ENCODE measurements at regions not wholly inside any gene's neighbourhood (a gene's known extent, or its start where the extent isn't known, plus 50 kb on each side); places are given as distances from the start of the nearest gene placed in this dataset.
"Not testable (repeated sequence)": the region's sequence is repeated elsewhere in the genome, so short reads cannot be mapped to it uniquely, and the experiment has no call there.

- no peak for DNase-seq
- no peaks in the 10 kb centered on the region for H3K36me3 Mint-ChIP-seq (ENCODE audit: low read depth)
- peaks cover 5% of the 10 kb centered on the region for H3K27me3 Mint-ChIP-seq
- H3K27ac Mint-ChIP-seq, result no peak overlapping the region
- H3K4me3 Mint-ChIP-seq, result no peak overlapping the region
- ATAC-seq, result no peak
- no peaks in the 10 kb centered on the region for H3K9me3 ChIP-seq (ENCODE audit: control insufficient read depth, low read length, poor library complexity, severe bottlenecking)
- H3K4me1 Mint-ChIP-seq, result no peaks in the 10 kb centered on the region
These were observed 138.4 kb upstream of the PELI2 start for GRCh38 chr14:55979781-55980180.

- no peak for DNase-seq
- Mint-ChIP-seq H3K36me3 (ENCODE audit: low read depth) (no peaks in the 10 kb centered on the region), H3K27me3 (peaks cover 9% of the 10 kb centered on the region), H3K4me1 (no peaks in the 10 kb centered on the region), H3K27ac (no peak overlapping the region), H3K4me3 (no peak overlapping the region)
- no peaks in the 10 kb centered on the region for H3K9me3 ChIP-seq (ENCODE audit: control insufficient read depth, low read length, poor library complexity, severe bottlenecking)
- ATAC-seq, result no peak
These were observed 137.2 kb upstream of the PELI2 start for GRCh38 chr14:55980970-55981369.

GRCh38 chr14:55986069-55986468 lies 132.1 kb upstream of the PELI2 start:
- Mint-ChIP-seq H3K27me3 (peaks cover 20% of the 10 kb centered on the region), H3K4me1 (peaks cover 2% of the 10 kb centered on the region), H3K36me3 (ENCODE audit: low read depth) (no peaks in the 10 kb centered on the region), H3K4me3 (no peak overlapping the region), H3K27ac (no peak overlapping the region)
- H3K9me3 ChIP-seq (ENCODE audit: control insufficient read depth, low read length, poor library complexity, severe bottlenecking), result no peaks in the 10 kb centered on the region
- DNase-seq, result no peak
- ATAC-seq, result no peak

GRCh38 chr14:56000846-56001245 lies 117.4 kb upstream of the PELI2 start:
- Mint-ChIP-seq H3K27ac (no peak overlapping the region), H3K27me3 (peaks cover 15% of the 10 kb centered on the region), H3K36me3 (ENCODE audit: low read depth) (peaks cover 2% of the 10 kb centered on the region), H3K4me3 (no peak overlapping the region), H3K4me1 (peaks cover 12% of the 10 kb centered on the region)
- DNase-seq, result no peak
- no peak for ATAC-seq
- H3K9me3 ChIP-seq (ENCODE audit: control insufficient read depth, low read length, poor library complexity, severe bottlenecking), result no peaks in the 10 kb centered on the region

GRCh38 chr14:56002342-56002741 lies 115.9 kb upstream of the PELI2 start:
- DNase-seq (no peak), ATAC-seq (no peak)
- H3K9me3 ChIP-seq (ENCODE audit: control insufficient read depth, low read length, poor library complexity, severe bottlenecking), result no peaks in the 10 kb centered on the region
- H3K27me3 Mint-ChIP-seq, result peaks cover 18% of the 10 kb centered on the region
- peaks cover 2% of the 10 kb centered on the region for H3K36me3 Mint-ChIP-seq (ENCODE audit: low read depth)
- peaks cover 12% of the 10 kb centered on the region for H3K4me1 Mint-ChIP-seq
- H3K27ac Mint-ChIP-seq, result no peak overlapping the region
- no peak overlapping the region for H3K4me3 Mint-ChIP-seq

- peak overlapping the region; percentile 43 for H3K4me3 Mint-ChIP-seq
- H3K27me3 Mint-ChIP-seq, result peaks cover 18% of the 10 kb centered on the region
These were observed 115.2 kb upstream of the PELI2 start for GRCh38 chr14:56002876-56003625.

GRCh38 chr14:56004323-56004722 lies 113.9 kb upstream of the PELI2 start:
- Mint-ChIP-seq H3K27me3 (peaks cover 25% of the 10 kb centered on the region), H3K4me3 (no peak overlapping the region), H3K4me1 (peaks cover 12% of the 10 kb centered on the region), H3K27ac (no peak overlapping the region), H3K36me3 (ENCODE audit: low read depth) (no peaks in the 10 kb centered on the region)
- no peaks in the 10 kb centered on the region for H3K9me3 ChIP-seq (ENCODE audit: control insufficient read depth, low read length, poor library complexity, severe bottlenecking)
- DNase-seq, result no peak
- no peak for ATAC-seq

More at GRCh38 chr14:56002876-56003625, 115.2 kb upstream of the PELI2 start:
- H3K9me3 ChIP-seq (ENCODE audit: control insufficient read depth, low read length, poor library complexity, severe bottlenecking), result no peaks in the 10 kb centered on the region
- DNase-seq, result peak in 1 of 3 donors; percentile 11
- Mint-ChIP-seq H3K27ac (no peak overlapping the region), H3K4me1 (peaks cover 12% of the 10 kb centered on the region), H3K36me3 (ENCODE audit: low read depth) (peaks cover 2% of the 10 kb centered on the region)
- ATAC-seq, result peak; percentile 94

- Mint-ChIP-seq H3K4me3 (peak overlapping the region; percentile 21), H3K36me3 (ENCODE audit: low read depth) (no peaks in the 10 kb centered on the region), H3K27ac (no peak overlapping the region), H3K27me3 (peaks cover 28% of the 10 kb centered on the region), H3K4me1 (peaks cover 12% of the 10 kb centered on the region)
- no peak for DNase-seq
- no peaks in the 10 kb centered on the region for H3K9me3 ChIP-seq (ENCODE audit: control insufficient read depth, low read length, poor library complexity, severe bottlenecking)
- peak; percentile 51 for ATAC-seq
These were observed 113.4 kb upstream of the PELI2 start for GRCh38 chr14:56004786-56005185.

GRCh38 chr14:56005191-56006053 lies 112.8 kb upstream of the PELI2 start:
- H3K36me3 Mint-ChIP-seq (ENCODE audit: low read depth), result no peaks in the 10 kb centered on the region
- DNase-seq (no peak), ATAC-seq (no peak)
- H3K9me3 ChIP-seq (ENCODE audit: control insufficient read depth, low read length, poor library complexity, severe bottlenecking), result no peaks in the 10 kb centered on the region
- peaks cover 28% of the 10 kb centered on the region for H3K27me3 Mint-ChIP-seq
- no peak overlapping the region for H3K27ac Mint-ChIP-seq
- no peak overlapping the region for H3K4me3 Mint-ChIP-seq
- H3K4me1 Mint-ChIP-seq, result peaks cover 12% of the 10 kb centered on the region

GRCh38 chr14:56007491-56007890 lies 110.7 kb upstream of the PELI2 start:
- not testable (repeated sequence) for ATAC-seq; H3K27ac Mint-ChIP-seq; H3K36me3 Mint-ChIP-seq (ENCODE audit: low read depth); DNase-seq; H3K9me3 ChIP-seq (ENCODE audit: control insufficient read depth, low read length, poor library complexity, severe bottlenecking); H3K4me3 Mint-ChIP-seq
- H3K27me3 Mint-ChIP-seq, result peaks cover 38% of the 10 kb centered on the region
- H3K4me1 Mint-ChIP-seq, result peaks cover 12% of the 10 kb centered on the region

GRCh38 chr14:56008150-56008549 lies 110.1 kb upstream of the PELI2 start:
- ATAC-seq, result no peak
- peaks cover 11% of the 10 kb centered on the region for H3K4me1 Mint-ChIP-seq
- peaks cover 38% of the 10 kb centered on the region for H3K27me3 Mint-ChIP-seq

GRCh38 chr14:56008661-56009060 lies 109.5 kb upstream of the PELI2 start:
- not testable (repeated sequence) for H3K27ac Mint-ChIP-seq; H3K4me1 Mint-ChIP-seq; H3K36me3 Mint-ChIP-seq (ENCODE audit: low read depth); DNase-seq; H3K4me3 Mint-ChIP-seq; ATAC-seq; H3K9me3 ChIP-seq (ENCODE audit: control insufficient read depth, low read length, poor library complexity, severe bottlenecking)
- peaks cover 38% of the 10 kb centered on the region for H3K27me3 Mint-ChIP-seq

More at GRCh38 chr14:56008150-56008549, 110.1 kb upstream of the PELI2 start:
- no peak overlapping the region for H3K27ac Mint-ChIP-seq
- H3K36me3 Mint-ChIP-seq (ENCODE audit: low read depth), result no peaks in the 10 kb centered on the region
- H3K4me3 Mint-ChIP-seq, result no peak overlapping the region
- H3K9me3 ChIP-seq (ENCODE audit: control insufficient read depth, low read length, poor library complexity, severe bottlenecking), result no peaks in the 10 kb centered on the region
- no peak for DNase-seq

- no peaks in the 10 kb centered on the region for H3K36me3 Mint-ChIP-seq (ENCODE audit: low read depth)
- no peaks in the 10 kb centered on the region for H3K4me1 Mint-ChIP-seq
- no peaks in the 10 kb centered on the region for H3K9me3 ChIP-seq (ENCODE audit: control insufficient read depth, low read length, poor library complexity, severe bottlenecking)
- peaks cover 45% of the 10 kb centered on the region for H3K27me3 Mint-ChIP-seq
- H3K4me3 Mint-ChIP-seq, result no peak overlapping the region
- ATAC-seq (no peak), DNase-seq (no peak)
- H3K27ac Mint-ChIP-seq, result no peak overlapping the region
These were observed 94.5 kb upstream of the PELI2 start for GRCh38 chr14:56023661-56024081.
